Upper lobe of left lung (tissue), 6 donors: ENCODE measurements at regions not wholly inside any gene's neighbourhood (a gene's known extent, or its start where the extent isn't known, plus 50 kb on each side); places are given as distances from the start of the nearest gene placed in this dataset.

Experiments
- ATAC-seq, 2 donors: fragments of 200-7000 bp; cut with Tn5 transposase; one replicate each; pipeline ENCODE4 v1.9.1; 2022; ENCODE audit warnings: mild to moderate bottlenecking in 2 of 2, moderate library complexity in 2 of 2; ENCODE audit not compliant: low FRiP score in 2 of 2
- DNase-seq, 2 donors: peaks; one replicate each; pipeline ENCODE4 v3.0.0-alpha.2; 2019 to 2020
- H3K27ac ChIP-seq, 4 donors: fragments of 200-600 bp; sonication (generic); one replicate each; pipeline ENCODE4 v1.5.1; 2016 to 2019
- H3K27me3 ChIP-seq, 4 donors: fragments of 200-600 bp; sonication (generic); one replicate each; pipeline ENCODE4 v1.5.1; 2017 to 2019
- H3K36me3 ChIP-seq, 4 donors: fragments of 200-600 bp; sonication (generic); one replicate each; pipeline ENCODE4 v1.5.1; 2016 to 2019
- H3K4me1 ChIP-seq, 4 donors: fragments of 200-600 bp; sonication (generic); one replicate each; pipeline ENCODE4 v1.5.1; 2018 to 2019
- H3K4me3 ChIP-seq, 4 donors: fragments of 200-600 bp; sonication (generic); one replicate each; pipeline ENCODE4 v1.5.1; 2017 to 2019; ENCODE audit warnings: mild to moderate bottlenecking in 2 of 4, moderate library complexity in 1 of 4
- H3K9me3 ChIP-seq, 4 donors: fragments of 200-600 bp; sonication (generic); one replicate each; pipeline ENCODE4 v1.5.1; 2018 to 2019
- CTCF ChIP-seq, 6 experiments: fragments of 450-650 bp in 4 of 6; fragments of 200-600 bp in 2 of 6; sonication (generic) in 2 of 6; IDR thresholded peaks; one replicate each; pipeline ENCODE4 v1.5.1; 2016 to 2019; ENCODE audit warnings: antibody characterized with exemption in 6 of 6
- EP300 ChIP-seq, 4 donors: sonication (generic); formaldehyde crosslinking; IDR thresholded peaks; one replicate each; pipeline ENCODE4 v1.5.1; 2017; ENCODE audit warnings: antibody characterized with exemption in 4 of 4, control low read depth in 2 of 4
- POLR2A ChIP-seq, 4 donors: fragments of 450-650 bp; IDR thresholded peaks; one replicate each; pipeline ENCODE4 v1.5.1; 2016 to 2017; ENCODE audit warnings: antibody characterized with exemption in 4 of 4, mild to moderate bottlenecking in 2 of 4
- POLR2AphosphoS5 ChIP-seq, 2 donors: sonication (generic); formaldehyde crosslinking; IDR thresholded peaks; one replicate each; pipeline ENCODE4 v1.5.1; 2017; ENCODE audit warnings: antibody characterized with exemption in 2 of 2
- WGBS, 2 donors: methylation state at CpG; one replicate each; pipeline ENCODE4 v1.1.5; 2017 to 2018; 5-methylcytosine and 5-hydroxymethylcytosine counted together
- donor health status: DM: no; HTN: no; CAD: no; lungs with moderate emphysema.
- donor health status: DM: no; HTN: yes; CAD: no; lungs with severe emphysema.

- Histone ChIP-seq H3K9me3 (no peaks in the 10 kb centered on the region), H3K27ac (no peak overlapping the region), H3K27me3 (no peaks in the 10 kb centered on the region), H3K4me3 (no peak overlapping the region), H3K36me3 (no peaks in the 10 kb centered on the region), H3K4me1 (no peaks in the 10 kb centered on the region)
- TF ChIP-seq CTCF (IDR thresholded peaks at IDR 0.05) (no peak), EP300 (IDR thresholded peaks at IDR 0.05) (no peak), POLR2AphosphoS5 (IDR thresholded peaks at IDR 0.05) (no peak), POLR2A (IDR thresholded peaks at IDR 0.05) (no peak)
- ATAC-seq (no peak), DNase-seq (no peak)
- WGBS, 2 donors = 95 to 97% methylated on average over 1 of the region's 1 CpG
These were observed 580.8 kb downstream of the BMP2 start for GRCh38 chr20:7348253-7348652.

GRCh38 chr20:7352165-7352564 lies 584.7 kb downstream of the BMP2 start:
- no peaks in the 10 kb centered on the region for H3K4me1 ChIP-seq
- TF ChIP-seq POLR2A (IDR thresholded peaks at IDR 0.05) = no peak
- no peak for TF ChIP-seq EP300 (IDR thresholded peaks at IDR 0.05)
- TF ChIP-seq CTCF (IDR thresholded peaks at IDR 0.05) = no peak
- no peak for TF ChIP-seq POLR2AphosphoS5 (IDR thresholded peaks at IDR 0.05)
- DNase-seq (no peak), ATAC-seq (no peak)
- 60 to 63% methylated on average over 9 of the region's 9 CpGs for WGBS, 2 donors
- H3K9me3 ChIP-seq = no peaks in the 10 kb centered on the region
- no peaks in the 10 kb centered on the region for H3K36me3 ChIP-seq
- H3K27ac ChIP-seq = no peak overlapping the region
- no peak overlapping the region for H3K4me3 ChIP-seq
- no peaks in the 10 kb centered on the region for H3K27me3 ChIP-seq

GRCh38 chr20:7355051-7355450 lies 585.2 kb downstream of the HAO1 start:
- no peaks in the 10 kb centered on the region for H3K27me3 ChIP-seq
- DNase-seq (no peak), ATAC-seq (no peak)
- H3K36me3 ChIP-seq = no peaks in the 10 kb centered on the region
- TF ChIP-seq POLR2A (IDR thresholded peaks at IDR 0.05) = no peak
- TF ChIP-seq POLR2AphosphoS5 (IDR thresholded peaks at IDR 0.05) = no peak
- TF ChIP-seq EP300 (IDR thresholded peaks at IDR 0.05) = no peak
- TF ChIP-seq CTCF (IDR thresholded peaks at IDR 0.05) = no peak
- 44 to 89% methylated on average over 2 of the region's 2 CpGs for WGBS, 2 donors
- H3K9me3 ChIP-seq = no peaks in the 10 kb centered on the region
- H3K4me1 ChIP-seq = no peaks in the 10 kb centered on the region
- H3K4me3 ChIP-seq = no peak overlapping the region
- H3K27ac ChIP-seq = no peak overlapping the region

- ATAC-seq (no peak), DNase-seq (no peak)
- Histone ChIP-seq H3K36me3 (no peaks in the 10 kb centered on the region), H3K27ac (no peak overlapping the region), H3K27me3 (no peaks in the 10 kb centered on the region), H3K4me3 (no peak overlapping the region), H3K9me3 (no peaks in the 10 kb centered on the region), H3K4me1 (no peaks in the 10 kb centered on the region)
- 75 to 84% methylated on average over 1 of the region's 1 CpG for WGBS, 2 donors
- TF ChIP-seq EP300 (IDR thresholded peaks at IDR 0.05) (no peak), POLR2A (IDR thresholded peaks at IDR 0.05) (no peak), POLR2AphosphoS5 (IDR thresholded peaks at IDR 0.05) (no peak)
These were observed 581.6 kb downstream of the HAO1 start for GRCh38 chr20:7358670-7359069.

- TF ChIP-seq CTCF (IDR thresholded peaks at IDR 0.05) (no peak), POLR2A (IDR thresholded peaks at IDR 0.05) (no peak), POLR2AphosphoS5 (IDR thresholded peaks at IDR 0.05) (no peak), EP300 (IDR thresholded peaks at IDR 0.05) (no peak)
- Histone ChIP-seq H3K4me1 (no peaks in the 10 kb centered on the region), H3K36me3 (no peaks in the 10 kb centered on the region), H3K27ac (no peak overlapping the region), H3K9me3 (no peaks in the 10 kb centered on the region), H3K27me3 (no peaks in the 10 kb centered on the region), H3K4me3 (no peak overlapping the region)
- no peak for DNase-seq
- no peak for ATAC-seq
- WGBS, 2 donors = 91 to 95% methylated on average over 3 of the region's 3 CpGs
These were observed 580.5 kb downstream of the HAO1 start for GRCh38 chr20:7359739-7360138.
